ENCODE measurements at regions not wholly inside any gene's neighbourhood (a gene's known extent, or its start where the extent isn't known, plus 50 kb on each side); places are given as distances from the start of the nearest gene placed in this dataset.

DNA sequence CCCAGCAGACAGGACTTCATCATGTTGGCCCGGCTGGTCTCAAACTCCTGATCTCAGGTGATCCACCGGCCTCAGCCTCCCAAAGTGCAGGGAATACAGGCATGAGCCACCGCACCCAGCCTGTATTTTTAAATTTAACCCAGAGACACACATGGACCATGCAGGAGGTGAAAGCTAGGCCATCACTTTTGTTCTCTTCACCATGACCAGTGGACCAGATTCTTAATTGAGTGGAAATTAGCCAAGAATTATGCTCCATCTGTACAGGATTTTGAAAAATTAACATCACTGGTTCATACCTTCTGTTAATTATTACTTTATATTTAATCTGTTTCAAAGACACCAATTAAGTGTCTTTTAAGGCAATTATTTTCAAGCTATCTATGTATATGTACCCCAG is 493.6 kb upstream of the NOX3 start:
- TF ChIP-seq CTCF (IDR thresholded peaks at IDR 0.05; ENCODE audit: poor library complexity, severe bottlenecking) = no peak
- no peaks in the 10 kb centered on the region for H3K9me3 ChIP-seq (ENCODE audit: severe bottlenecking)
- H3K27ac ChIP-seq (ENCODE audit: poor library complexity, severe bottlenecking) = no peak overlapping the region
- no peak overlapping the region for H3K4me3 ChIP-seq (ENCODE audit: severe bottlenecking)
- ATAC-seq (ENCODE audit: low read depth) (no peak), DNase-seq (ENCODE audit: low spot score) (no peak)
- H3K27me3 ChIP-seq (ENCODE audit: insufficient read depth, poor library complexity, severe bottlenecking) = no peaks in the 10 kb centered on the region
- H3K36me3 ChIP-seq (ENCODE audit: low read depth) = no peaks in the 10 kb centered on the region
- no peaks in the 10 kb centered on the region for H3K4me1 ChIP-seq (ENCODE audit: insufficient read depth, poor library complexity, severe bottlenecking)

DNA sequence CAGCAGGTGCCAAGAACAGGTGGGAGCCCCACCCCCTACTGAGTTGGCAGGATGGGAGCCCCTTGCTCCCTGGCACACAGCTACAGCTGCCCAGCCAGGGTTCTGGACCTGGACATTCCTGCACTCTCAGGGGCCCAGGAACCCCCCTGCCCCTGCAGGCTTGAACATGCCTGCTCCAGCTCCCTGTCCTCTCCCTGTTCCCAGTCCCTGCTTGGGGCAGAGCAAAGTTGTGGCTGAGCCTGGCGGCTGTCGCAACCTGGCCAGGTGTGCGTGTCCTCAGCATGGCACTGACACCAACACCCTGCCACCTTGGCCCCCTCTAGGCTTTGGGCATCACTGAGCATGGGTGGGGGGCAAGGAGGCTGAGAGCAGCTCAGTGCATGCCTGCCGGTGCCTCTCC is 491.2 kb upstream of the NOX3 start:
- Histone ChIP-seq H3K4me1 (ENCODE audit: insufficient read depth, poor library complexity, severe bottlenecking) (no peaks in the 10 kb centered on the region), H3K27me3 (ENCODE audit: insufficient read depth, poor library complexity, severe bottlenecking) (no peaks in the 10 kb centered on the region), H3K9me3 (ENCODE audit: severe bottlenecking) (no peaks in the 10 kb centered on the region), H3K4me3 (ENCODE audit: severe bottlenecking) (no peak overlapping the region), H3K27ac (ENCODE audit: poor library complexity, severe bottlenecking) (no peak overlapping the region), H3K36me3 (ENCODE audit: low read depth) (no peaks in the 10 kb centered on the region)
- DNase-seq (ENCODE audit: low spot score) (no peak), ATAC-seq (ENCODE audit: low read depth) (no peak)
- TF ChIP-seq CTCF (IDR thresholded peaks at IDR 0.05; ENCODE audit: poor library complexity, severe bottlenecking) = no peak

DNA sequence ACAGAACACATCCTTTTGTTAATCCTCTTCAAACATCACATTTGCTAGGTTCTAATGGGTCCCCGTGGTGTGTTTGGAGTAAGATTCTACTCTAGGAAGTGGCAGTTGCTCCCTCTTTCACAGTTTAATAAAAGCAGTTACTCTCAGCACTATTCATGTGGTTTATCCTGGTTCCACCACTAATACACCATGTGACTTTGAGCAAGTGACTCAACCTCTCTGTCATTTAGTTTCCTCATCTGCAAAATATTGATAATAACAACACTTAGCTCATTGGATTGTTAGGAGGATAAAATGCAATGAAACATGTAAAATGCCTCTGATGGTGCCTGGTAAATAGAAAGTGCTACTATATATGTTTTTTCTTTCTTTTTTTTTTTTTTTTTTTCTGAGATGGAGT is 488.0 kb upstream of the NOX3 start:
- Histone ChIP-seq H3K27me3 (ENCODE audit: insufficient read depth, poor library complexity, severe bottlenecking) (no peaks in the 10 kb centered on the region), H3K4me3 (ENCODE audit: severe bottlenecking) (no peak overlapping the region), H3K9me3 (ENCODE audit: severe bottlenecking) (no peaks in the 10 kb centered on the region), H3K27ac (ENCODE audit: poor library complexity, severe bottlenecking) (no peak overlapping the region), H3K4me1 (ENCODE audit: insufficient read depth, poor library complexity, severe bottlenecking) (no peaks in the 10 kb centered on the region), H3K36me3 (ENCODE audit: low read depth) (no peaks in the 10 kb centered on the region)
- no peak for ATAC-seq (ENCODE audit: low read depth)
- no peak for DNase-seq (ENCODE audit: low spot score)
- TF ChIP-seq CTCF (IDR thresholded peaks at IDR 0.05; ENCODE audit: poor library complexity, severe bottlenecking) = no peak

- Histone ChIP-seq H3K4me1 (ENCODE audit: insufficient read depth, poor library complexity, severe bottlenecking) (no peaks in the 10 kb centered on the region), H3K9me3 (ENCODE audit: severe bottlenecking) (no peaks in the 10 kb centered on the region), H3K27ac (ENCODE audit: poor library complexity, severe bottlenecking) (no peak overlapping the region), H3K27me3 (ENCODE audit: insufficient read depth, poor library complexity, severe bottlenecking) (no peaks in the 10 kb centered on the region), H3K36me3 (ENCODE audit: low read depth) (no peaks in the 10 kb centered on the region), H3K4me3 (ENCODE audit: severe bottlenecking) (no peak overlapping the region)
- DNase-seq (ENCODE audit: low spot score) = no peak
- ATAC-seq (ENCODE audit: low read depth) = no peak
- no peak for TF ChIP-seq CTCF (IDR thresholded peaks at IDR 0.05; ENCODE audit: poor library complexity, severe bottlenecking)
Measured at GRCh38 chr6:155939253-155939652, 483.6 kb upstream of the NOX3 start.

- no peak overlapping the region for H3K27ac ChIP-seq (ENCODE audit: poor library complexity, severe bottlenecking)
- H3K36me3 ChIP-seq (ENCODE audit: low read depth) = no peaks in the 10 kb centered on the region
- ATAC-seq (ENCODE audit: low read depth) (no peak), DNase-seq (ENCODE audit: low spot score) (no peak)
- H3K4me1 ChIP-seq (ENCODE audit: insufficient read depth, poor library complexity, severe bottlenecking) = no peaks in the 10 kb centered on the region
- no peaks in the 10 kb centered on the region for H3K9me3 ChIP-seq (ENCODE audit: severe bottlenecking)
- H3K4me3 ChIP-seq (ENCODE audit: severe bottlenecking) = no peak overlapping the region
- no peaks in the 10 kb centered on the region for H3K27me3 ChIP-seq (ENCODE audit: insufficient read depth, poor library complexity, severe bottlenecking)
- TF ChIP-seq CTCF (IDR thresholded peaks at IDR 0.05; ENCODE audit: poor library complexity, severe bottlenecking) = no peak
Measured at GRCh38 chr6:155936551-155936950, 480.9 kb upstream of the NOX3 start.

Measured in RWPE2 (cell line).